KMS-11 (cell line): ENCODE measurements at regions not wholly inside any gene's neighbourhood (a gene's known extent, or its start where the extent isn't known, plus 50 kb on each side); places are given as distances from the start of the nearest gene placed in this dataset.

ENCODE experiments used
- H2AFZ ChIP-seq: fragments of 200-600 bp; sonication (generic); 2 replicates; pipeline ENCODE4 v1.6.1; 2016; ENCODE audit warnings: antibody characterized with exemption, mixed run types, low read depth
- H3K27ac ChIP-seq: fragments of 200-600 bp; sonication (generic); 2 replicates; pipeline ENCODE4 v1.6.1; 2016; ENCODE audit warnings: mild to moderate bottlenecking, mixed run types
- H3K27me3 ChIP-seq: fragments of 200-600 bp; sonication (generic); 2 replicates; pipeline ENCODE4 v1.6.1; 2017; ENCODE audit warnings: mild to moderate bottlenecking, low read depth, mixed run types, moderate library complexity; ENCODE audit not compliant: insufficient read depth
- H3K36me3 ChIP-seq: fragments of 200-600 bp; sonication (generic); 2 replicates; pipeline ENCODE4 v1.6.1; 2017; ENCODE audit warnings: mild to moderate bottlenecking, mixed run types; ENCODE audit not compliant: insufficient read depth
- H3K4me1 ChIP-seq: fragments of 200-600 bp; sonication (generic); 2 replicates; pipeline ENCODE4 v1.6.1; 2016; ENCODE audit warnings: mild to moderate bottlenecking, low read depth, mixed run types; ENCODE audit not compliant: poor library complexity, severe bottlenecking
- H3K4me2 ChIP-seq: fragments of 200-600 bp; sonication (generic); 2 replicates; pipeline ENCODE4 v1.7.0; 2016; ENCODE audit warnings: mild to moderate bottlenecking, mixed run types
- H3K4me3 ChIP-seq: fragments of 200-600 bp; sonication (generic); IDR thresholded peaks from 2 replicates; pipeline ENCODE4 v1.6.1; 2017; ENCODE audit warnings: low read depth, low read length, mixed read lengths; ENCODE audit not compliant: insufficient read depth
- H3K79me2 ChIP-seq: fragments of 200-600 bp; sonication (generic); 2 replicates; pipeline ENCODE4 v1.6.1; 2016; ENCODE audit warnings: low read depth, mixed run types; ENCODE audit not compliant: insufficient read depth
- H3K9ac ChIP-seq: fragments of 200-600 bp; sonication (generic); 2 replicates; pipeline ENCODE4 v1.6.1; 2016; ENCODE audit warnings: mild to moderate bottlenecking, mixed run types
- H4K20me1 ChIP-seq: fragments of 200-600 bp; sonication (generic); 2 replicates; pipeline ENCODE4 v1.6.1; 2016; ENCODE audit warnings: mild to moderate bottlenecking, mixed run types; ENCODE audit not compliant: insufficient read depth
- TF ChIP-seq, protein P1 (sequence below): fragments of 200-600 bp; sonication (generic); conservative IDR thresholded peaks from 2 replicates; pipeline ENCODE4 v1.6.1; 2017; ENCODE audit warnings: low read depth, mild to moderate bottlenecking, antibody characterized with exemption, low read length, moderate library complexity, mixed read lengths

DNA sequence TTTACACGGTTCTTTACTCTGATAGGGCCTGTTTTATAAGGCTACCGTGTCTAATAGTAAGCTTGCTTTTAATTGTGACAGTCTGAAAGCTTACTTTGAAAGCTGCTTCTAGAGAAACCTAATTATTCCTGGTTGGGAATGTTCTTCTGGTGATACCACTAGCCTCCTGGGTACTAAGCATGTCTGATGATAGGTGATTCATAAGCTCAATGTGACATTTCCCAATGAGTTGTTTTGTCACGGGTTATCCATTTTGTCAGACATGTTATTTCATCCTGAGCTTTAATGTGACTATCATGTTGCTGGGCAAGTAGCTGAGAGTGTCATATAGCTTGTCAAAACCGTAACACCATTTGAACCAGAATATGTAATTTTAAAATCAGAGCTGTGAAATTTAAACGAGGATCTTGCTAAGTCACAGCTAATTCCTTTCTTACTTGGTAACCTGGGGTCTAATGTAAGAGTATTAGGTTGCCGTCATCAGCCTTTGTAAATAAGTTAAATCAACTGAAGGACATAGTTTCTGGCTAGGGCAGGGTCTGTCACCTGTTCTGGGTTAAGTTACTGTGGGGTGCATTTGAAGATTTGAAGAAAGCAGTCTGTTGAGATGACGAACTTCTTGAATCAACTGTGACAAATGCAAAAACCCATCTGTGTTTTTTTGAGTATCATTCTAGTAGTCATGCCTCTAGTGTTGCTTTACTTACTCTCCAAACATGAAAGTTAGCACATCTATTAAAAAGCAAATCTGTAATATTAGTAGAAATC is 529.2 kb downstream of the USP25 start:
- TF ChIP-seq, protein P1, sequence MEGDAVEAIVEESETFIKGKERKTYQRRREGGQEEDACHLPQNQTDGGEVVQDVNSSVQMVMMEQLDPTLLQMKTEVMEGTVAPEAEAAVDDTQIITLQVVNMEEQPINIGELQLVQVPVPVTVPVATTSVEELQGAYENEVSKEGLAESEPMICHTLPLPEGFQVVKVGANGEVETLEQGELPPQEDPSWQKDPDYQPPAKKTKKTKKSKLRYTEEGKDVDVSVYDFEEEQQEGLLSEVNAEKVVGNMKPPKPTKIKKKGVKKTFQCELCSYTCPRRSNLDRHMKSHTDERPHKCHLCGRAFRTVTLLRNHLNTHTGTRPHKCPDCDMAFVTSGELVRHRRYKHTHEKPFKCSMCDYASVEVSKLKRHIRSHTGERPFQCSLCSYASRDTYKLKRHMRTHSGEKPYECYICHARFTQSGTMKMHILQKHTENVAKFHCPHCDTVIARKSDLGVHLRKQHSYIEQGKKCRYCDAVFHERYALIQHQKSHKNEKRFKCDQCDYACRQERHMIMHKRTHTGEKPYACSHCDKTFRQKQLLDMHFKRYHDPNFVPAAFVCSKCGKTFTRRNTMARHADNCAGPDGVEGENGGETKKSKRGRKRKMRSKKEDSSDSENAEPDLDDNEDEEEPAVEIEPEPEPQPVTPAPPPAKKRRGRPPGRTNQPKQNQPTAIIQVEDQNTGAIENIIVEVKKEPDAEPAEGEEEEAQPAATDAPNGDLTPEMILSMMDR: no peak
- H2AFZ ChIP-seq: no peak overlapping the region
- H3K36me3 ChIP-seq: no peaks in the 10 kb centered on the region
- no peaks in the 10 kb centered on the region for H3K27me3 ChIP-seq
- no peaks in the 10 kb centered on the region for H4K20me1 ChIP-seq
- H3K27ac ChIP-seq: no peak overlapping the region
- H3K9ac ChIP-seq: no peak overlapping the region
- no peak overlapping the region for H3K4me3 ChIP-seq
- no peaks in the 10 kb centered on the region for H3K79me2 ChIP-seq
- H3K4me1 ChIP-seq: no peaks in the 10 kb centered on the region
- no peak overlapping the region for H3K4me2 ChIP-seq

DNA sequence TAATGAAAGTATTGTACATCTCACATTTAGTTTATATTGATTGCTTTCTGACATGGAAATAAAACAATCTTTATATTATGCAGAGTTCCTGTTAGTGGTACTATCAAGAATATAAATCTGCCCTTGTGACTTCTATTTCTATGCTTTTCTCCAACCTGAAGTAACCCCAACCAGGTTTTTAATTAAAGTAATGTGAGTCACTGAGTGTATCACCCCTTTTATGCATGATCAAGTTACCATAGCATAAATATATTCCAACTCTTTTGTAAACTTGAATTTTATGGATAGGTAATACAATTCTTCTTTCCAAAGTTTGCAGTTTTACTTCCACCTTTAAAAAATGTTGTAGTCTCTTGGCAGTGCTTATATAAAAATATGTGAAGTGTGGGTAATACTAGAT is 532.3 kb downstream of the USP25 start:
- H3K27ac ChIP-seq: no peak overlapping the region
- H3K4me1 ChIP-seq: no peaks in the 10 kb centered on the region
- no peak overlapping the region for H3K4me3 ChIP-seq
- no peak overlapping the region for H3K4me2 ChIP-seq
- no peak overlapping the region for H2AFZ ChIP-seq
- no peaks in the 10 kb centered on the region for H3K27me3 ChIP-seq
- no peak overlapping the region for H3K9ac ChIP-seq
- no peaks in the 10 kb centered on the region for H3K79me2 ChIP-seq
- TF ChIP-seq, protein P1: no peak
- H4K20me1 ChIP-seq: no peaks in the 10 kb centered on the region
- no peaks in the 10 kb centered on the region for H3K36me3 ChIP-seq

- no peak overlapping the region for H3K4me3 ChIP-seq
- H3K27me3 ChIP-seq: no peaks in the 10 kb centered on the region
- H2AFZ ChIP-seq: no peak overlapping the region
- H3K79me2 ChIP-seq: no peaks in the 10 kb centered on the region
- no peaks in the 10 kb centered on the region for H3K4me1 ChIP-seq
- no peaks in the 10 kb centered on the region for H3K36me3 ChIP-seq
- H3K4me2 ChIP-seq: no peak overlapping the region
- no peak overlapping the region for H3K27ac ChIP-seq
- H3K9ac ChIP-seq: no peak overlapping the region
- TF ChIP-seq, protein P1: no peak
- H4K20me1 ChIP-seq: no peaks in the 10 kb centered on the region
Measured at GRCh38 chr21:16264319-16264718, 534.5 kb downstream of the USP25 start.

DNA sequence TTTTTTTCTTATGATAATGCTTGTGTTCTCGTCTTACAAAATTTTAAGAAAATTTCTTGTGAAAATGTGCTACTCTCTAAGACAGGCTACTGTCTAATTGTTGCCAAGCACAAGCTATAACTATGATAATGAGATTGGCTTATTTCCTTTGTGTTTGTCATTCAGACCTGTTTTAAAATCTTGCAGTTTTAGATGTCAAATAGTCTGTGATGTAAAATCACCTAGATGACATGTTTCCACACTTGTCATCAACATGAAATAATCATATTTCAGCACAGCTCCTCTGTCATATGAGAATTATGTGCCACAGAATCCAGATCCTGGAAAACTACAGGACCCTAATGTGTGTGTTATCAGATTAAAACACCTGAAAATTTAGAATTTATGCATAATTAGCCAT is 539.7 kb downstream of the USP25 start:
- Histone ChIP-seq H3K27me3 (no peaks in the 10 kb centered on the region), H3K4me1 (no peaks in the 10 kb centered on the region), H3K27ac (no peak overlapping the region), H3K79me2 (no peaks in the 10 kb centered on the region), H3K36me3 (no peaks in the 10 kb centered on the region), H3K4me3 (no peak overlapping the region), H4K20me1 (no peaks in the 10 kb centered on the region), H2AFZ (no peak overlapping the region), H3K9ac (no peak overlapping the region), H3K4me2 (no peak overlapping the region)
- TF ChIP-seq, protein P1: no peak
